NCI-H1694 treated with DMSO at 0.1 percent for 48 hours (cell line): ENCODE measurements at regions not wholly inside any gene's neighbourhood (a gene's known extent, or its start where the extent isn't known, plus 50 kb on each side); places are given as distances from the start of the nearest gene placed in this dataset.
"Not testable (repeated sequence)": the region's sequence is repeated elsewhere in the genome, so short reads cannot be mapped to it uniquely, and the experiment has no call there.

Experiments
- DNase-seq: peaks from one replicate; lab custom pipeline; 2025; lab: John Stamatoyannopoulos, UW

DNA sequence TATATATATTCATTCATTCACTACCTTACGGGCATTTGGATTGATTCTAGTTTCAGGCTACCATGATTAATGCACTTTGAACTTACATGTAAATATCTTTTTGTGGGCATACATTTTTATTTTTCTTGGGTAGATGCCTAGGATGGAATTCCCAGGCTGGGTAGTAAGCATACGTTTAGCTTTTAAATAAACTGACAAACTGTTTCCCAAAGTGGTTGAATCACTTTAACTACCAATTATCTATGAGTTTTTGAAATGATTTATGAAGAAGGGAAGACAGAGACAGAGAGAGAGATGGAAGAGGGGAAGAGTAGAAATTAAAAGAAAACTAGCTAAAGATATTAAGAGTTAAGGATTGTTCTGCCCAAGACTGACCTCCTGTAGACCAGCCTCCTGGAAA lies 612.6 kb downstream of the PSAT1 start:
- DNase-seq = no peak

GRCh38 chr9:78916884-78917283 lies 620.0 kb downstream of the PSAT1 start:
- DNase-seq = not testable (repeated sequence)

DNA sequence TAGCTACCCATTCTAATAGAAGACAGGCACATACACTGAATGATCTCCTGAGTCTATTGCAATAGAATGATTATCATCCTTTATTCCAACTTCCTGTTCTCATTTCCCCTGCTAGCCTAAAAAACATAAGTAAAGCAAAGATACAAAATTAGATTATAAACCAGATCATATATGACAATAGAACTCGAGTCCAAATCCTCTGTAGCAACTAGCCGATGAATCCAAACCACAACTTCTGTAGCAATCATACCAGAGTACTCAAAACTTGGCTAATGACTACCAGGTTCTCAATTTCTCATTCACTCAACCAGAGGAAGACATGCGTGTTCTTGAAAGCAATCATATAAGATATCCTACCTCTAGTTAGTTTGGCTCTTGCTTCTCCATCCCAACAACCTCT lies 622.1 kb downstream of the PSAT1 start:
- no peak for DNase-seq

DNA sequence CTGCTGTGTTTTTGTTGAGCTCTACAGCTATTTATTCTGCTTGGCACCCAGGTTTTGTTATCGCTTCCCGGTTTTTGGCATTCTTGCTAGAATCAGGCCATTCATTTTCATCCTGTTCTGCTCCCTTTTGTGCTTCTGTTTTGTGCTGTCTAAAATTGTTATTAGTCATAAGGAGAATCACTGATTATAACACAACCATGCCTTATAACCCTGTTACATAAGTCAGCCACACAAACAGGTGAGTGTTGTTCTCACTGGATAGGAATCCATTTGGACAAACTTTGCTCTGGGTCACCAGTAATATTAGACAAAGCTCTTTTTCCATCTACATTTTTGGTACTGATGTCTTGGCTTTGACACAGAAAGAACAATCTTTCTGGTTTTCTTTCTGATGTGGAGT lies 622.8 kb downstream of the PSAT1 start:
- no peak for DNase-seq

DNA sequence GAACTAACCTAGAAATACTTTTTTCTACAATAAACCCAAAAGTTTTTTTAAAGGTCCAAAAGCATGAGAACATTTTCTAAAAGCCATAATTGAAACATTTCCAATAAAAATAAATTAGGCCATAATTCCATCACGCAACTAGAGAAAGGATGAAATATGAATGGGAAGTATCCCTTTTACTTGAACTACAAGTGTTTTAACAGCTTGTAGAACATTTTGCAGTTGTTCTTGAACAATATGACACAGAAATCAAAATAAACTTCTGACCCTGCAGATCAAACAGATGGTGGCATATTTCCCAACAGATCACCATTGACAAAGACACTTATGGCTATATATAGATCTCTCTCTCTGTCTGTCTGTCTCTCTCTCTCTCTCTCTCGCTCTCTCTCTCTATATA lies 624.4 kb downstream of the PSAT1 start:
- DNase-seq = no peak

DNA sequence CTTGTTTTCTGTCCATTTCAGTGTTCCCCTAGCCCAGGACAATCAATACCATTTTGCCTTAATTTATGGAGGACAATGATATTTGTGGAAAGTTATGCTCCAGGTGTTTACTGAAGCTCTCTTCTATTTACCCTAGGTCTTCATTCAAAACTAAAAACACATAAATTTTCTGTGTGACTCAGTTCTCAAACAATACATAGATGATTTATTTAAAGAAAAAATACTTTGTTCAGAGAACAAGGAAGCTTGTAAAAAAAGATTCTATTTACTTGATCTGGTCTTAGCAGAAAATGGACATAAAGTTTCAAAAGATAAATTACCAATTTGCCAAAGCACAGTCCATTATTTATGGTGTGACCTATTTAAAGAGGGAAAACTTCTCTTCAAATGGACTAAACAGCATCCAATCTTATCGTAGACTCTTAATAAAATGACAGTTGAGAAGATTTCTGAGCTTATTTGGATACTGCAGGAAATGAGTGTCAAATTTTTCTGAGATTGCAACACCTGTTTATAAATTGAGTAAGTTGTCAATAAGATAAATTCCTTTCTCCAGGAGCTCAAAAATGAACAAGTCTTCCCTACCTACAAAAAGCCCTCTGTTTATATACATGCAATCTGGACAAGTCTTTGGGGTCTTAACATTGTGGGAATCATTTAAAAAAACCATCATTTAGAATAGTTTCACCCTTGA lies 627.2 kb downstream of the PSAT1 start:
- DNase-seq = no peak

GRCh38 chr9:78927099-78927940 lies 630.4 kb downstream of the PSAT1 start:
- no peak for DNase-seq

DNA sequence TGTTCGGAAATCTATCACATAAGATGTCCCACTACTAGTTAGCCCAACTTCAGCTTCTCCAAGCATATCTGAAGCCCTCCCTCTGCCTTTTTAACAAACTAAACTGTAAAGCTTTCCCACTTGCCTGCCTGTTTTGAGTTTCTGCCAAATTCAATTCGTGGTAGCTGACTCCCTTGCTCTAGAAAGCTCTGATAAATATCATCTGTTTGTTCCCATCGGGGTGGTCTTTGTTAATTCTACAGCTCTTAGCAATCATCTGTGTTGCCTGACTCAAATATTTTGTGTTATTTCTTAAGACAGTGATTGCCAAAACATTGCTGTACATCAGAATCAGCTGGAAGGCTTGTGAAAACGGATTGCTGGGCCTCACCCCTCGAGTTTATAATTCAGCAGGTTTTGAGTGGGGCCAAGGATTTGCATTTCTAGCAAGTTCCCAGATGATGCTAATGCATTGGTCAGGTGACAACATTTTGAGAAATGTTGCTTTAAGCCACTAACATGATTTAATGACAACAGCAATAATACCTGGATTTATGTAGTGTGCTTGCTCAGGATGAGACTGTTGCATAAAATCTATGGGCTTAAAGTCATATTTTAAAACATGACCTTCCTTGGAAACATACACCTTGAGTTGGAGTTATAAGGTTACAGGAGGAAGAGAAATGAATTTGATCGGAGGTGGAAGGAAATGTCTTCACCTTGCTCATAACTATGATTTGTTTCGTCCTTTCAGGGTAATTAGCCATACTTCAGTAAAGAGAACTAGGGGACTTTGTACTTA lies 631.9 kb downstream of the PSAT1 start:
- DNase-seq = no peak

GRCh38 chr9:78930281-78930680 lies 633.4 kb downstream of the PSAT1 start:
- DNase-seq = no peak

DNA sequence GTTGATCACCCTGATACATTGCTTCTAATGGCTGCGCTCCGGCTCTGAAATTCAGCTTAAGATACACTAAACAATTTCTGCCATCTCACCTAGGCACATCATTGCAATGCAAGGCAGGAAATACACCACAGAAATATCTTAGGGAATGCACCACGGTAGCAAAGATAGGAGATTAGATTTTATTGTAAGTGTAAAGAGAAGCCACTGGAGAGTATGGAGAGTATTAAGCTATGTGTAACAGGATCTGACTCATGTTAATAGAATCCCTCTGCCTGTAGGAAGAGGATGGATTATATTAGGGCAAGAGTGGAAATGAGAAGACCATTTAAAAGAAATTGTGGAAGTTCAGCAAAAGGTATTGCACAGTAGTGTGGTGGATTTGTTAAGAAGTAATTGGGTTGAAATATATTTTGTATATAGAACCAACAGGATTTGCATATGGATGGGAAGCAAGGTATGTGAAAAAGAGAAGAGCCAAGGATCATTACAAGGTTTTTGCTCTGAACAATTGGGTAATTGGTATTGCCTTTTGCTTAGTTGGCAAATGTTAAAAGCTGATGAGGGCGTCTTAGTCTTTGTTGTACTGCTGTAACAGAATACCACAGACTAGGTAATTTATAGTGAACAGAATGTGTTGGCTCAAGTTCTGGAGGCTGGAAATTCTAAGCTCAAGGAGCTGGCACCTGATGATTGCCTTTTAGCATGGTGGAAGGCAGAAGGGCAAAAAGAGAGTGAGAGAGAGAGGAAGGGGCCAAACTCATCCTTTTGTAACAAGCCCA lies 636.1 kb downstream of the PSAT1 start:
- DNase-seq = no peak

GRCh38 chr9:78934880-78935279 lies 636.9 kb upstream of the TLE4 start:
- DNase-seq = no peak

DNA sequence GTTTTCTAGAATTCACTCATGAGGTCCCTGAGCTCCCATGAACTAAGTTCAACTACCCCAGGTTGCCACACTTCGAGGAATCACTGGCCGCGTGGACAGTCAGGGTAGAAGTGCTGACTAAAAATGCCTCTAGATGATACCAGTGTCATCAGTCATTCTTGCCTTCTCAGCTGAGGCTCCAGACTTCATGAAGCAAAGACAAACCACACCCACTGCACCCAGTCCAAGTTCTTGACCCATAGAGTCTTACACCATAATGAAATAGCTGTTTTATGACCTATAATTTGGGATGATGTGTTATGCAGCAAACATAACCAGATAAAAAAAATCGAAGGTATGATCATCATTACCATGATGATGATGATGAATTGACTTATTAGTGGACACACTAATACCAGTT lies 632.9 kb upstream of the TLE4 start:
- no peak for DNase-seq

- peak; percentile 64 for DNase-seq
Observed at GRCh38 chr9:78939311-78940065, 632.3 kb upstream of the TLE4 start.

- no peak for DNase-seq
Observed at GRCh38 chr9:78940121-78940855, 631.5 kb upstream of the TLE4 start.

- no peak for DNase-seq
Observed at GRCh38 chr9:78954286-78954685, 617.5 kb upstream of the TLE4 start.

DNA sequence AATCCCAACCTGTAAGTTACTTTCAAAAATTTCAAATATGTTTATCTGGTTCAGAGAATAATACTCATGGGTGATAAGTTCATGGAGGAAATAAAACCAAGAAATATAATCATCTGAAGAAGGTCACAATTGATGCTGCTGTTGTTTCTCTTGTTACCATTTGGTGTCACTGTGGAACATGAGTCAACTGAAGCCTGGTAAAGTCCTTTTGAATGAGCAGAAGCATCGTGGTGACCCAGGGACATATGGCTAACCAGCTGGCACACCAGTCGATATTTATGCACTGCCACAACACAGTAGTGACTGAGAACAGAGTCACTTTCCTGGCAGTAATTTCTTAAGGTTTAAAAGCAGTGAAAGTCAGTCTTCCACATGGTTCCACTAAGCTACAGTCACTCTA lies 612.9 kb upstream of the TLE4 start:
- peak; percentile 7 for DNase-seq

DNA sequence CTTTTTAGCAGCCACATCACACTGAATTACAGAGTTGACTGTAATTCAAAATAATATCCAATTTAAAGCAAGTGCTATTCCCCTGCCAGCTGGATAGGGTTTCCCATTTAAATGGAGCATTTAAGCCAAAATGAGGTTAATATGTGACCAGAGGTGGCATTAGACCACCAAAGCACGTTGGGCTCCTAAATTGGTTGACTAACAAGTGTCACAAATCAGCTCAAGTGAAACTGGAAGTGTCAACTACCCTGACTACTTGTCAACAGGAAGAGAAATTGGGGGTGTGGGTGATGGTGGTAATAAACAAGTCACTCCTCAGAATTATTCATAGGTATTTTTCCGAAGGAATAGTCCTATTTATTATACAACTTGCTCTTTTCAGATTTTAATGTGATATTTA lies 609.6 kb upstream of the TLE4 start:
- DNase-seq = no peak

GRCh38 chr9:78963911-78964310 lies 607.9 kb upstream of the TLE4 start:
- no peak for DNase-seq

GRCh38 chr9:78967596-78968217 lies 604.1 kb upstream of the TLE4 start:
- no peak for DNase-seq

GRCh38 chr9:78970375-78970774 lies 601.4 kb upstream of the TLE4 start:
- no peak for DNase-seq
